Nephron progenitor cell (in vitro differentiated cells): ENCODE measurements at regions not wholly inside any gene's neighbourhood (a gene's known extent, or its start where the extent isn't known, plus 50 kb on each side); places are given as distances from the start of the nearest gene placed in this dataset.

Experiments used
- DNase-seq: peaks from one replicate; pipeline ENCODE4 v3.0.0; 2021
- H3K27ac Mint-ChIP-seq: 2 replicates; pipeline ENCODE4 v1.8.0; 2021; ENCODE audit warnings: mild to moderate bottlenecking, moderate library complexity, mixed read lengths
- H3K27me3 Mint-ChIP-seq: 2 replicates; pipeline ENCODE4 v1.8.0; 2021; ENCODE audit warnings: mild to moderate bottlenecking, low read depth, mixed read lengths; ENCODE audit not compliant: poor library complexity
- H3K36me3 Mint-ChIP-seq: 2 replicates; pipeline ENCODE4 v1.8.0; 2021; ENCODE audit warnings: low read depth, mixed read lengths
- H3K4me1 Mint-ChIP-seq: 2 replicates; pipeline ENCODE4 v1.8.0; 2021; ENCODE audit warnings: mixed read lengths
- H3K4me3 Mint-ChIP-seq: 2 replicates; pipeline ENCODE4 v1.8.0; 2021; ENCODE audit warnings: mild to moderate bottlenecking, moderate library complexity, mixed read lengths
- H3K9me3 Mint-ChIP-seq: 2 replicates; pipeline ENCODE4 v1.8.0; 2021; ENCODE audit warnings: mild to moderate bottlenecking, moderate library complexity, mixed read lengths
- CTCF ChIP-seq: fragments of 200-600 bp; sonication (generic); IDR thresholded peaks from 2 replicates; pipeline ENCODE4 v1.5.0; 2021; ENCODE audit warnings: antibody characterized with exemption

DNA sequence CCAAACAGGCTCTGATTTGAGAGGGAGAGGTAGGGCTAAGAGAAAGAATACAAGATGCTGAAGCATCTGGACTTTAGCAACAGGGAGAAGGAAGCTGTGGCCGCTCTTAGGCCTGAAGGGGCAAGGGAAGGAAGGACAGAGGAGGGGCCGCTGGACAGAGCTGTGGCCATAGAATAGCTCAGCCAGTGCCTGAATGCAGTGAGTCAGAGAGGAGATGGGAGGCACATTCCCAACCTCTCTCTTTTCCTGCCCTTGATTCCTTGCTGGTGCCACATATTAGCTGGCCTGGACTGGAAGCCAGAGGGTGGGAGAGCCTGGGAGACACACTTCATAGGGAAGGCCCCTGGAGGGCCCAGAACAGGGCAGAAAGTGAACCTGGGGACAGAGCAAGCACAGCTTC is 83.4 kb upstream of the POU3F1 start:
- DNase-seq: no peak
- peaks cover 24% of the 10 kb centered on the region for H3K27me3 Mint-ChIP-seq
- H3K36me3 Mint-ChIP-seq: no peaks in the 10 kb centered on the region
- H3K4me1 Mint-ChIP-seq: peaks cover 20% of the 10 kb centered on the region
- H3K4me3 Mint-ChIP-seq: no peak overlapping the region
- no peaks in the 10 kb centered on the region for H3K9me3 Mint-ChIP-seq
- no peak overlapping the region for H3K27ac Mint-ChIP-seq
- no peak for TF ChIP-seq CTCF

DNA sequence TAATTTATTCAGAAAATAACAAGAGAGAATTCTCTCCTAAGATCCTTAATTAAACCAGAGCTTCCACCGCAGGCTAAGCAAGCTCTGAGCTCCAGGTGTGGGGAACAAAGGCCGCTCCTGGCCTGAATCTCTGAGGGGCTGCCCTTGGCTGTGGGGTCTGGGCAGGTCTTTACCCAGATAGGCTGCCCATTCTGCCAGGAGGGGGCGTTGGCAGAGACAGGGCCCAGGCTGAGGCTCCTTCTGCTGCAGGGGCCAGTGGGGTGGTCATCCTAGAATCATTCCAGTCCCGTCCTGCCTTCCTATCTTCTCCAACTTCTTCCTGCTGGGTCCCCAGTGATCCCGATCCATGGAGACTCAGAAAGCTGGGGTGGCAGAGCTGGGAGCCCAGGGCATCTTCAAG is 82.9 kb upstream of the POU3F1 start:
- no peak for DNase-seq
- peaks cover 20% of the 10 kb centered on the region for H3K4me1 Mint-ChIP-seq
- H3K27me3 Mint-ChIP-seq: peaks cover 24% of the 10 kb centered on the region
- no peak for TF ChIP-seq CTCF
- no peaks in the 10 kb centered on the region for H3K36me3 Mint-ChIP-seq
- H3K27ac Mint-ChIP-seq: no peak overlapping the region
- H3K9me3 Mint-ChIP-seq: no peaks in the 10 kb centered on the region
- no peak overlapping the region for H3K4me3 Mint-ChIP-seq

- no peaks in the 10 kb centered on the region for H3K9me3 Mint-ChIP-seq
- H3K27ac Mint-ChIP-seq: no peak overlapping the region
- no peak for DNase-seq
- TF ChIP-seq CTCF: no peak
- H3K36me3 Mint-ChIP-seq: no peaks in the 10 kb centered on the region
- peaks cover 20% of the 10 kb centered on the region for H3K4me1 Mint-ChIP-seq
- peaks cover 22% of the 10 kb centered on the region for H3K27me3 Mint-ChIP-seq
- H3K4me3 Mint-ChIP-seq: no peak overlapping the region
Measured at GRCh38 chr1:38128926-38129453, 82.4 kb upstream of the POU3F1 start.

- H3K4me1 Mint-ChIP-seq: peaks cover 20% of the 10 kb centered on the region
- H3K36me3 Mint-ChIP-seq: no peaks in the 10 kb centered on the region
- no peak for TF ChIP-seq CTCF
- no peak overlapping the region for H3K4me3 Mint-ChIP-seq
- DNase-seq: no peak
- H3K27me3 Mint-ChIP-seq: peaks cover 21% of the 10 kb centered on the region
- H3K9me3 Mint-ChIP-seq: no peaks in the 10 kb centered on the region
- H3K27ac Mint-ChIP-seq: no peak overlapping the region
Measured at GRCh38 chr1:38128511-38128910, 81.9 kb upstream of the POU3F1 start.

- no peak for DNase-seq
- no peaks in the 10 kb centered on the region for H3K36me3 Mint-ChIP-seq
- no peak overlapping the region for H3K4me3 Mint-ChIP-seq
- H3K4me1 Mint-ChIP-seq: peaks cover 13% of the 10 kb centered on the region
- no peaks in the 10 kb centered on the region for H3K9me3 Mint-ChIP-seq
- TF ChIP-seq CTCF: no peak
- H3K27ac Mint-ChIP-seq: no peak overlapping the region
- peaks cover 21% of the 10 kb centered on the region for H3K27me3 Mint-ChIP-seq
Measured at GRCh38 chr1:38127428-38127827, 80.8 kb upstream of the POU3F1 start.

DNA sequence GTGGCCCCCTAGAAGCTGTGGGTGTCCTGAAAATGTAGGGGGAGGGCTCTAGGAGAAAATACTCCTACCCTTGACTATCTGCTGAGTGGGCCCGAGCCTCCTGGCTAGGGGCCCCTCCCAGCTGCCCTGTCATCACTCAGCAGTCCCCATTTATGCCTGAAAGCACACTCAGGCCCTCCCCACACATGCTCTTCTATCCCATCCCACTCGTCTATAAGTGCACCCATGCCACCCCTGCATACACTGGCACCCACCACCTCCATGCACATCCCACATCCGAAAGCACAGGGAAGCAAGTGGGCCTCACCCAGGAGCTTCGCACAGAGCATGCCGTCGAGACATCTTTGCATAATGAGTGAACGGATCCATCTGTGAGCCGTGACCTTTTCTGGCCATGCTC is 80.4 kb upstream of the POU3F1 start:
- peaks cover 18% of the 10 kb centered on the region for H3K27me3 Mint-ChIP-seq
- peaks cover 8% of the 10 kb centered on the region for H3K4me1 Mint-ChIP-seq
- DNase-seq: no peak
- no peak overlapping the region for H3K27ac Mint-ChIP-seq
- TF ChIP-seq CTCF: no peak
- H3K9me3 Mint-ChIP-seq: no peaks in the 10 kb centered on the region
- no peaks in the 10 kb centered on the region for H3K36me3 Mint-ChIP-seq
- H3K4me3 Mint-ChIP-seq: no peak overlapping the region
